CD4-positive, alpha-beta memory T cell (primary cell): ENCODE measurements at regions not wholly inside any gene's neighbourhood (a gene's known extent, or its start where the extent isn't known, plus 50 kb on each side); places are given as distances from the start of the nearest gene placed in this dataset.
A peak's percentile ranks its signal among the peaks of the same experiment; 100 is the strongest.
"Not testable (repeated sequence)": the region's sequence is repeated elsewhere in the genome, so short reads cannot be mapped to it uniquely, and the experiment has no call there.

Experiments
- CTCF ChIA-PET: fragments of 350-600 bp; sonication (Branson Sonifier 250); formaldehyde crosslinking; loops from one replicate; lab custom pipeline; 2021; ENCODE audit warnings: inconsistent platforms; ENCODE audit not compliant: partially characterized antibody; lab: Charles Lee
- POLR2A ChIA-PET: fragments of 350-600 bp; sonication (Branson Sonifier 250); formaldehyde crosslinking; loops from one replicate; lab custom pipeline; 2021; ENCODE audit not compliant: partially characterized antibody; lab: Charles Lee
- DNase-seq, 5 donors: peaks; one replicate each; pipeline versions ENCODE4 v3.0.0 to v3.0.0-alpha.2; 2020 to 2022; ENCODE audit warnings: mixed read lengths in 1 of 5
- H3K27ac ChIP-seq: one replicate; pipeline ENCODE4 v1.7.0; 2013; ENCODE audit warnings: low read depth, low read length
- H3K27me3 ChIP-seq: 2 replicates; pipeline ENCODE4 v1.7.0; 2013; ENCODE audit warnings: mild to moderate bottlenecking, low read length, moderate library complexity; ENCODE audit not compliant: insufficient read depth
- H3K36me3 ChIP-seq: 2 replicates; pipeline ENCODE4 v1.7.0; 2013; ENCODE audit warnings: mild to moderate bottlenecking, low read length, moderate library complexity; ENCODE audit not compliant: insufficient read depth
- H3K4me1 ChIP-seq: 2 replicates; pipeline ENCODE4 v1.7.0; 2013; ENCODE audit warnings: mild to moderate bottlenecking, low read length, moderate library complexity; ENCODE audit not compliant: insufficient read depth
- H3K4me3 ChIP-seq, 2 donors: one replicate each; pipeline ENCODE4 v1.7.0; 2013; ENCODE audit warnings: low read length in 2 of 2, mild to moderate bottlenecking in 1 of 2
- H3K9me3 ChIP-seq, 2 donors: one replicate each; pipeline ENCODE4 v1.7.0; 2013; ENCODE audit warnings: low read length in 2 of 2, control low read depth in 1 of 2; ENCODE audit not compliant: control insufficient read depth in 1 of 2
- H3K27ac Mint-ChIP-seq, 7 donors: one replicate each; pipeline ENCODE4 v1.8.0; 2020 to 2021; ENCODE audit warnings: mixed read lengths in 7 of 7, mild to moderate bottlenecking in 6 of 7, inconsistent platforms in 3 of 7, moderate library complexity in 3 of 7
- H3K27me3 Mint-ChIP-seq, 2 donors: one replicate each; pipeline ENCODE4 v1.8.0; 2020 to 2021; ENCODE audit warnings: mixed read lengths in 2 of 2
- H3K36me3 Mint-ChIP-seq, 2 donors: one replicate each; pipeline ENCODE4 v1.8.0; 2020 to 2021; ENCODE audit warnings: mixed read lengths in 2 of 2, inconsistent platforms in 1 of 2, mild to moderate bottlenecking in 1 of 2
- H3K4me1 Mint-ChIP-seq, 4 donors: one replicate each; pipeline ENCODE4 v1.8.0; 2020 to 2021; ENCODE audit warnings: mixed read lengths in 4 of 4, mild to moderate bottlenecking in 1 of 4
- H3K4me3 Mint-ChIP-seq, 8 donors: one replicate each; pipeline ENCODE4 v1.8.0; 2020 to 2021; ENCODE audit warnings: mixed read lengths in 8 of 8, mild to moderate bottlenecking in 7 of 8, moderate library complexity in 6 of 8, inconsistent platforms in 3 of 8
- H3K9me3 Mint-ChIP-seq, 8 donors: one replicate each; pipeline ENCODE4 v1.8.0; 2020 to 2021; ENCODE audit warnings: mixed read lengths in 8 of 8, mild to moderate bottlenecking in 5 of 8, inconsistent platforms in 3 of 8, moderate library complexity in 1 of 8
- intact Hi-C: fragments of 100-400 bp; cut with micrococcal nuclease; formaldehyde crosslinking; loops from one replicate; pipeline ENCODE4 v1.15.1; 2023

- no peaks in the 10 kb centered on the region for H3K36me3 ChIP-seq
- no peak overlapping the region for H3K4me3 Mint-ChIP-seq
- intact Hi-C loops = no loop called here
- no peaks in the 10 kb centered on the region for H3K4me1 Mint-ChIP-seq
- no peak overlapping the region for H3K4me3 ChIP-seq
- ChIA-PET POLR2A (no interaction called here), CTCF (no interaction called here)
- H3K27me3 Mint-ChIP-seq = no peaks in the 10 kb centered on the region
- no peak overlapping the region for H3K27ac Mint-ChIP-seq
- H3K27ac ChIP-seq = no peak overlapping the region
- H3K9me3 Mint-ChIP-seq = peaks cover 0 to 13% (median under 1%) of the 10 kb centered on the region in 8 donors
- no peaks in the 10 kb centered on the region for H3K4me1 ChIP-seq
- no peaks in the 10 kb centered on the region for H3K27me3 ChIP-seq
- DNase-seq = no peak
- no peaks in the 10 kb centered on the region for H3K9me3 ChIP-seq
- H3K36me3 Mint-ChIP-seq = no peaks in the 10 kb centered on the region
These were observed 474.6 kb downstream of the COL12A1 start for GRCh38 chr6:74731204-74731603.

- Histone ChIP-seq H3K27ac (no peak overlapping the region), H3K4me1 (no peaks in the 10 kb centered on the region), H3K27me3 (no peaks in the 10 kb centered on the region), H3K9me3 (no peaks in the 10 kb centered on the region), H3K36me3 (no peaks in the 10 kb centered on the region), H3K4me3 (no peak overlapping the region)
- intact Hi-C loops = no loop called here
- H3K36me3 Mint-ChIP-seq = no peaks in the 10 kb centered on the region
- H3K9me3 Mint-ChIP-seq = peaks cover 0 to 11% (median 4%) of the 10 kb centered on the region in 8 donors
- H3K4me3 Mint-ChIP-seq = no peak overlapping the region
- CTCF ChIA-PET = no interaction called here
- H3K4me1 Mint-ChIP-seq = no peaks in the 10 kb centered on the region
- H3K27ac Mint-ChIP-seq = peak overlapping the region in 1 of 7 donors; percentile 68
- no peaks in the 10 kb centered on the region for H3K27me3 Mint-ChIP-seq
- POLR2A ChIA-PET = no interaction called here
- no peak for DNase-seq
These were observed 484.9 kb downstream of the COL12A1 start for GRCh38 chr6:74720923-74721322.

- ChIA-PET POLR2A (no interaction called here), CTCF (no interaction called here)
- Mint-ChIP-seq H3K27ac (no peak overlapping the region), H3K4me3 (no peak overlapping the region), H3K36me3 (no peaks in the 10 kb centered on the region), H3K9me3 (peaks cover 0 to 8% (median under 1%) of the 10 kb centered on the region in 8 donors), H3K27me3 (no peaks in the 10 kb centered on the region), H3K4me1 (no peaks in the 10 kb centered on the region)
- Histone ChIP-seq H3K4me3 (no peak overlapping the region), H3K4me1 (no peaks in the 10 kb centered on the region), H3K36me3 (no peaks in the 10 kb centered on the region), H3K27ac (no peak overlapping the region), H3K27me3 (no peaks in the 10 kb centered on the region), H3K9me3 (no peaks in the 10 kb centered on the region)
- DNase-seq = no peak
- intact Hi-C loops = no loop called here
These were observed 488.3 kb downstream of the COL12A1 start for GRCh38 chr6:74717591-74717990.

GRCh38 chr6:74715355-74716085 is 490.3 kb downstream of the COL12A1 start:
- Mint-ChIP-seq H3K27ac (no peak overlapping the region), H3K9me3 (peaks cover 0 to 5% (median 2%) of the 10 kb centered on the region in 8 donors), H3K4me1 (no peaks in the 10 kb centered on the region), H3K4me3 (no peak overlapping the region), H3K36me3 (no peaks in the 10 kb centered on the region), H3K27me3 (no peaks in the 10 kb centered on the region)
- no peak for DNase-seq
- CTCF ChIA-PET = no interaction called here
- Histone ChIP-seq H3K36me3 (no peaks in the 10 kb centered on the region), H3K4me1 (no peaks in the 10 kb centered on the region), H3K4me3 (no peak overlapping the region), H3K27ac (no peak overlapping the region), H3K27me3 (no peaks in the 10 kb centered on the region), H3K9me3 (no peaks in the 10 kb centered on the region)
- intact Hi-C loops = no loop called here
- POLR2A ChIA-PET = no interaction called here

- H3K27me3 Mint-ChIP-seq = no peaks in the 10 kb centered on the region
- POLR2A ChIA-PET = no interaction called here
- peaks cover 0 to 5% (median 2%) of the 10 kb centered on the region in 8 donors for H3K9me3 Mint-ChIP-seq
- H3K4me3 Mint-ChIP-seq = no peak overlapping the region
- H3K4me1 ChIP-seq = no peaks in the 10 kb centered on the region
- H3K36me3 ChIP-seq = no peaks in the 10 kb centered on the region
- H3K9me3 ChIP-seq = no peaks in the 10 kb centered on the region
- intact Hi-C loops = no loop called here
- H3K36me3 Mint-ChIP-seq = no peaks in the 10 kb centered on the region
- H3K27ac Mint-ChIP-seq = no peak overlapping the region
- H3K27me3 ChIP-seq = no peaks in the 10 kb centered on the region
- no peak overlapping the region for H3K27ac ChIP-seq
- DNase-seq = no peak
- no peaks in the 10 kb centered on the region for H3K4me1 Mint-ChIP-seq
- CTCF ChIA-PET = no interaction called here
- no peak overlapping the region for H3K4me3 ChIP-seq
These were observed 491.9 kb downstream of the COL12A1 start for GRCh38 chr6:74713941-74714340.

- Mint-ChIP-seq H3K36me3 (no peaks in the 10 kb centered on the region), H3K4me1 (no peaks in the 10 kb centered on the region), H3K4me3 (no peak overlapping the region), H3K27me3 (no peaks in the 10 kb centered on the region), H3K9me3 (peaks cover 0 to 8% (median 6%) of the 10 kb centered on the region in 8 donors), H3K27ac (no peak overlapping the region)
- H3K4me1 ChIP-seq = no peaks in the 10 kb centered on the region
- H3K27ac ChIP-seq = no peak overlapping the region
- intact Hi-C loops = no loop called here
- CTCF ChIA-PET = no interaction called here
- no peaks in the 10 kb centered on the region for H3K36me3 ChIP-seq
- DNase-seq = no peak
- POLR2A ChIA-PET = no interaction called here
- no peaks in the 10 kb centered on the region for H3K27me3 ChIP-seq
- no peaks in the 10 kb centered on the region for H3K9me3 ChIP-seq
- no peak overlapping the region for H3K4me3 ChIP-seq
These were observed 500.4 kb downstream of the COL12A1 start for GRCh38 chr6:74705451-74705850.

GRCh38 chr6:74704540-74704939 is 501.3 kb downstream of the COL12A1 start:
- H3K27ac Mint-ChIP-seq, H3K27me3 Mint-ChIP-seq, H3K9me3 ChIP-seq, H3K27me3 ChIP-seq, H3K4me1 ChIP-seq, intact Hi-C loops, H3K36me3 Mint-ChIP-seq, H3K9me3 Mint-ChIP-seq, H3K4me3 ChIP-seq, H3K36me3 ChIP-seq, H3K27ac ChIP-seq, CTCF ChIA-PET, POLR2A ChIA-PET, DNase-seq, H3K4me1 Mint-ChIP-seq, H3K4me3 Mint-ChIP-seq: not testable (repeated sequence)
